ENCODE measurements at regions not wholly inside any gene's neighbourhood (a gene's known extent, or its start where the extent isn't known, plus 50 kb on each side); places are given as distances from the start of the nearest gene placed in this dataset.

- H3K36me3 Mint-ChIP-seq (ENCODE audit: low read depth): no peaks in the 10 kb centered on the region
Observed at GRCh38 chr18:29586210-29586609, 1409.3 kb upstream of the CDH2 start.

GRCh38 chr18:29560270-29560669 is 1383.3 kb upstream of the CDH2 start:
- no peak for DNase-seq (ENCODE audit: low spot score)
- H3K4me1 Mint-ChIP-seq (ENCODE audit: low read depth): no peaks in the 10 kb centered on the region
- no peaks in the 10 kb centered on the region for H3K36me3 Mint-ChIP-seq (ENCODE audit: low read depth)
- H3K4me3 Mint-ChIP-seq (ENCODE audit: unreplicated experiment): no peak overlapping the region
- no peak for TF ChIP-seq CTCF (IDR thresholded peaks at IDR 0.05)
- H3K9me3 Mint-ChIP-seq (ENCODE audit: low read depth): no peaks in the 10 kb centered on the region
- peaks cover 2% of the 10 kb centered on the region for H3K27me3 Mint-ChIP-seq (ENCODE audit: low read depth)
- H3K27ac Mint-ChIP-seq (ENCODE audit: unreplicated experiment): no peak overlapping the region

More at GRCh38 chr18:29586210-29586609, 1409.3 kb upstream of the CDH2 start:
- Mint-ChIP-seq H3K4me3 (ENCODE audit: unreplicated experiment) (no peak overlapping the region), H3K27ac (ENCODE audit: unreplicated experiment) (no peak overlapping the region), H3K9me3 (ENCODE audit: low read depth) (peaks cover 7% of the 10 kb centered on the region), H3K4me1 (ENCODE audit: low read depth) (no peaks in the 10 kb centered on the region), H3K27me3 (ENCODE audit: low read depth) (peaks cover 17% of the 10 kb centered on the region)
- no peak for DNase-seq (ENCODE audit: low spot score)
- TF ChIP-seq CTCF (IDR thresholded peaks at IDR 0.05): no peak

GRCh38 chr18:29556070-29556469 is 1379.1 kb upstream of the CDH2 start:
- Mint-ChIP-seq H3K4me1 (ENCODE audit: low read depth) (no peaks in the 10 kb centered on the region), H3K4me3 (ENCODE audit: unreplicated experiment) (no peak overlapping the region), H3K27ac (ENCODE audit: unreplicated experiment) (no peak overlapping the region), H3K27me3 (ENCODE audit: low read depth) (no peaks in the 10 kb centered on the region), H3K36me3 (ENCODE audit: low read depth) (no peaks in the 10 kb centered on the region), H3K9me3 (ENCODE audit: low read depth) (peaks cover 4% of the 10 kb centered on the region)
- TF ChIP-seq CTCF (IDR thresholded peaks at IDR 0.05): no peak
- no peak for DNase-seq (ENCODE audit: low spot score)

GRCh38 chr18:29549759-29550158 is 1372.8 kb upstream of the CDH2 start:
- Mint-ChIP-seq H3K36me3 (ENCODE audit: low read depth) (no peaks in the 10 kb centered on the region), H3K9me3 (ENCODE audit: low read depth) (peaks cover 7% of the 10 kb centered on the region), H3K4me3 (ENCODE audit: unreplicated experiment) (no peak overlapping the region), H3K27me3 (ENCODE audit: low read depth) (peaks cover 5% of the 10 kb centered on the region), H3K27ac (ENCODE audit: unreplicated experiment) (no peak overlapping the region), H3K4me1 (ENCODE audit: low read depth) (no peaks in the 10 kb centered on the region)
- TF ChIP-seq CTCF (IDR thresholded peaks at IDR 0.05): no peak
- DNase-seq (ENCODE audit: low spot score): no peak

- no peak overlapping the region for H3K4me3 Mint-ChIP-seq (ENCODE audit: unreplicated experiment)
- DNase-seq (ENCODE audit: low spot score): no peak
Observed at GRCh38 chr18:29547626-29548025, 1370.7 kb upstream of the CDH2 start.

More at GRCh38 chr18:29547626-29548025, 1370.7 kb upstream of the CDH2 start:
- Mint-ChIP-seq H3K36me3 (ENCODE audit: low read depth) (no peaks in the 10 kb centered on the region), H3K27ac (ENCODE audit: unreplicated experiment) (no peak overlapping the region), H3K9me3 (ENCODE audit: low read depth) (peaks cover 2% of the 10 kb centered on the region), H3K27me3 (ENCODE audit: low read depth) (peaks cover 8% of the 10 kb centered on the region), H3K4me1 (ENCODE audit: low read depth) (no peaks in the 10 kb centered on the region)
- no peak for TF ChIP-seq CTCF (IDR thresholded peaks at IDR 0.05)
